ENCODE measurements at regions not wholly inside any gene's neighbourhood (a gene's known extent, or its start where the extent isn't known, plus 50 kb on each side); places are given as distances from the start of the nearest gene placed in this dataset.

- TF ChIP-seq CTCF (conservative IDR thresholded peaks at IDR 0.05) (no peak), ZFX (IDR thresholded peaks at IDR 0.05) (no peak)
Measured at GRCh38 chr12:84607170-84607819, 305.3 kb downstream of the SLC6A15 start.
